BJ (cell line): ENCODE measurements at regions not wholly inside any gene's neighbourhood (a gene's known extent, or its start where the extent isn't known, plus 50 kb on each side); places are given as distances from the start of the nearest gene placed in this dataset.

Experiments used
- CTCF ChIA-PET: fragments of 350-600 bp; formaldehyde crosslinking; extraction: SDS; loops from one replicate; lab custom pipeline; 2021; ENCODE audit warnings: antibody characterized with exemption, inconsistent platforms; lab: Yijun Ruan, JAX
- POLR2A ChIA-PET: fragments of 300-600 bp; sonication (Branson Sonifier 250); formaldehyde crosslinking; extraction: SDS; loops from one replicate; lab custom pipeline; 2021; ENCODE audit warnings: antibody characterized with exemption; lab: Charles Lee
- DNase-seq: peaks from one replicate; pipeline ENCODE4 v3.0.0-alpha.2; 2011; ENCODE audit warnings: low read depth
- H3K27me3 ChIP-seq: 2 replicates; pipeline ENCODE4 v1.6.0; 2011; ENCODE audit warnings: low read length; ENCODE audit not compliant: control insufficient read depth, insufficient read depth
- H3K36me3 ChIP-seq: 2 replicates; pipeline ENCODE4 v1.5.1; 2011; ENCODE audit warnings: low read length; ENCODE audit not compliant: control insufficient read depth, insufficient read depth
- H3K4me3 ChIP-seq: 2 replicates; pipeline ENCODE4 v1.5.1; 2011; ENCODE audit warnings: low read depth, mild to moderate bottlenecking, control low read depth, low read length
- TF ChIP-seq, protein P1 (sequence below): IDR thresholded peaks from 2 replicates; pipeline ENCODE4 v1.5.1; 2011; ENCODE audit warnings: low read depth, mild to moderate bottlenecking, control low read depth, inconsistent platforms, low read length, moderate library complexity; ENCODE audit not compliant: insufficient read depth

- CTCF ChIA-PET = no interaction called here
- DNase-seq = no peak
- no peaks in the 10 kb centered on the region for H3K27me3 ChIP-seq
- TF ChIP-seq, protein P1, sequence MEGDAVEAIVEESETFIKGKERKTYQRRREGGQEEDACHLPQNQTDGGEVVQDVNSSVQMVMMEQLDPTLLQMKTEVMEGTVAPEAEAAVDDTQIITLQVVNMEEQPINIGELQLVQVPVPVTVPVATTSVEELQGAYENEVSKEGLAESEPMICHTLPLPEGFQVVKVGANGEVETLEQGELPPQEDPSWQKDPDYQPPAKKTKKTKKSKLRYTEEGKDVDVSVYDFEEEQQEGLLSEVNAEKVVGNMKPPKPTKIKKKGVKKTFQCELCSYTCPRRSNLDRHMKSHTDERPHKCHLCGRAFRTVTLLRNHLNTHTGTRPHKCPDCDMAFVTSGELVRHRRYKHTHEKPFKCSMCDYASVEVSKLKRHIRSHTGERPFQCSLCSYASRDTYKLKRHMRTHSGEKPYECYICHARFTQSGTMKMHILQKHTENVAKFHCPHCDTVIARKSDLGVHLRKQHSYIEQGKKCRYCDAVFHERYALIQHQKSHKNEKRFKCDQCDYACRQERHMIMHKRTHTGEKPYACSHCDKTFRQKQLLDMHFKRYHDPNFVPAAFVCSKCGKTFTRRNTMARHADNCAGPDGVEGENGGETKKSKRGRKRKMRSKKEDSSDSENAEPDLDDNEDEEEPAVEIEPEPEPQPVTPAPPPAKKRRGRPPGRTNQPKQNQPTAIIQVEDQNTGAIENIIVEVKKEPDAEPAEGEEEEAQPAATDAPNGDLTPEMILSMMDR = no peak
- no peaks in the 10 kb centered on the region for H3K36me3 ChIP-seq
- POLR2A ChIA-PET = no interaction called here
- no peak overlapping the region for H3K4me3 ChIP-seq
These were observed 556.3 kb downstream of the PCDH17 start for GRCh38 chr13:58187881-58188280.

DNA sequence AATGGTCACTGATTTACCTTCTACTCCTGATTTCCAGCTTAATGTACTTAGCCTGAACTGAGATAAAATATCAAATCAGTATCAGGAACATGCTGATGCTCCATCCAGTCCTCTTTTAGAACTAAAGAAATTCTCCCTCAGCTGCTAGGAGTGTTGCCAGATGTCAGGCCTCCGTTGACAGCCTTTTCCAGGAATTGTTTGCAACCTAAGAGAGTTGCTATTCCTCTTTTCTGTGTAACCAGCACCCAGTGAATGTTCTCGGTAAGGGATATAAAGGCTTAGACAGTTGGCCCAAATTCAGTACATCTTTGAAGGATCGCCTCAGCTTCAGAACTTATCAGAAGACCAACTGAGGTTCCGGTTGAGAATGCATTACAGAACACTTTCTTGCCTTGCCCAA lies 559.0 kb downstream of the PCDH17 start:
- no peaks in the 10 kb centered on the region for H3K36me3 ChIP-seq
- no peaks in the 10 kb centered on the region for H3K27me3 ChIP-seq
- ChIA-PET CTCF (no interaction called here), POLR2A (no interaction called here)
- TF ChIP-seq, protein P1 = no peak
- no peak for DNase-seq
- H3K4me3 ChIP-seq = no peak overlapping the region

DNA sequence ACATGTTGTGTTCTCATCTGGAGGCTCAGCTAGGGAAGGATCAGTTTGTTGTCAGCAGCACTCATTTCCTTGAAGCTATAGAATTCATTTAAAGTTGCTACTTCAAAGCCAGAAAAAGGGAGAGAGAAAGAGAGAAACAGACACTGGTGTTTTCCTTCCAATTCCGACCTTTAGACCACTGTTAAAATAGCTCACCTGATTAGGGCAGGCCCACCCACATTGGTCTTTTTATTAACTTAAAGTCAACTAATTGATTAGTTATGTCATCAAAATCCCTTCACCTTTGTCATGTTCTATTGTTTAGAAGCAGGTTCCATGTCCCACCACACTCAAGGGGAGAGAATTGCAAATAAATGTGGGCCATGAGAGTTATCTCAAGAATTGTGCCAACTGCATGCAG lies 560.2 kb downstream of the PCDH17 start:
- H3K27me3 ChIP-seq = no peaks in the 10 kb centered on the region
- ChIA-PET CTCF (no interaction called here), POLR2A (no interaction called here)
- TF ChIP-seq, protein P1 = no peak
- H3K36me3 ChIP-seq = no peaks in the 10 kb centered on the region
- no peak for DNase-seq
- no peak overlapping the region for H3K4me3 ChIP-seq

DNA sequence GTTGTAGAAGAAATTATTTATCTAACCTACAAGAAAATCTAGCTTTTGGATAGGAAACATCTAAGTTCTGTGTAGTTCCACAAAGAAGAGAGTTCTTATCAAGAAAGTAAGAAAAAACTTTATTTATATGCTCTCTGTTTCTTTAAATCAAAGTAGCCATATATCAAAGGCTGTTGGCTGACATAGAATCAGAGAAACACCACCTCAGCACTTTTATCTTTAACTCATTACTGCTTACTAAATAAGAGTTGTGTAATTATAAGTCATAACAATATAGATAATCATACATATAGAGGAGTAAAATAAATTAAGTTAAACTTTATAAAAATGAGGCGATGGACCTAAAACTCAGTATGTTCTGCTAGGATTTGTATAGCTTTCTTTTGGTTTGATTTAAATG lies 570.6 kb downstream of the PCDH17 start:
- ChIA-PET POLR2A (no interaction called here), CTCF (no interaction called here)
- DNase-seq = no peak
- no peaks in the 10 kb centered on the region for H3K36me3 ChIP-seq
- TF ChIP-seq, protein P1 = no peak
- no peak overlapping the region for H3K4me3 ChIP-seq
- no peaks in the 10 kb centered on the region for H3K27me3 ChIP-seq

GRCh38 chr13:58207501-58207900 lies 576.0 kb downstream of the PCDH17 start:
- H3K36me3 ChIP-seq = no peaks in the 10 kb centered on the region
- no peak overlapping the region for H3K4me3 ChIP-seq
- no peak for DNase-seq
- CTCF ChIA-PET = no interaction called here
- no peaks in the 10 kb centered on the region for H3K27me3 ChIP-seq
- TF ChIP-seq, protein P1 = no peak
- POLR2A ChIA-PET = no interaction called here
